GM23338 (cell line): ENCODE measurements at regions not wholly inside any gene's neighbourhood (a gene's known extent, or its start where the extent isn't known, plus 50 kb on each side); places are given as distances from the start of the nearest gene placed in this dataset.

Experiments used
- ATAC-seq: fragments of 200-7000 bp; cut with Tn5 transposase; 3 replicates; pipeline ENCODE4 v1.9.1; 2020
- DNase-seq: peaks from one replicate; pipeline ENCODE4 v3.0.0-alpha.2; 2015; ENCODE audit warnings: low spot score
- H2AFZ ChIP-seq: fragments of 200-600 bp; sonication (generic); 2 replicates; pipeline ENCODE4 v1.8.0; 2016; ENCODE audit warnings: antibody characterized with exemption, mild to moderate bottlenecking, moderate library complexity
- H3F3A ChIP-seq: fragments of 200-600 bp; sonication (generic); replicated peaks from 2 replicates; pipeline ENCODE4 v1.8.0; 2017; ENCODE audit warnings: antibody characterized with exemption, mixed run types, low read depth
- H3K27ac ChIP-seq: fragments of 200-600 bp; sonication (generic); 2 replicates; pipeline ENCODE4 v1.6.1; 2016; ENCODE audit warnings: low read depth
- H3K27me3 ChIP-seq: fragments of 200-600 bp; sonication (generic); 2 replicates; pipeline ENCODE4 v1.8.0; 2016; ENCODE audit warnings: mild to moderate bottlenecking, mixed run types, moderate library complexity; ENCODE audit not compliant: insufficient read depth
- H3K36me3 ChIP-seq: fragments of 200-600 bp; sonication (generic); 2 replicates; pipeline ENCODE4 v1.8.0; 2016; ENCODE audit warnings: mild to moderate bottlenecking; ENCODE audit not compliant: insufficient read depth
- H3K4me1 ChIP-seq: fragments of 200-600 bp; sonication (generic); 2 replicates; pipeline ENCODE4 v1.8.0; 2016; ENCODE audit warnings: mild to moderate bottlenecking, moderate library complexity; ENCODE audit not compliant: insufficient read depth
- H3K4me2 ChIP-seq: fragments of 200-600 bp; sonication (generic); 2 replicates; pipeline ENCODE4 v1.7.1; 2017; ENCODE audit warnings: mixed run types
- H3K4me3 ChIP-seq: fragments of 200-600 bp; sonication (generic); 2 replicates; pipeline ENCODE4 v1.6.1; 2016; ENCODE audit warnings: mixed run types
- H3K79me2 ChIP-seq: fragments of 200-600 bp; sonication (generic); replicated peaks from 2 replicates; pipeline ENCODE4 v1.8.0; 2017; ENCODE audit warnings: mild to moderate bottlenecking; ENCODE audit not compliant: insufficient read depth
- H3K9me2 ChIP-seq: fragments of 200-600 bp; sonication (generic); 2 replicates; pipeline ENCODE4 v1.8.0; 2017; ENCODE audit not compliant: insufficient read depth
- H4K20me1 ChIP-seq: fragments of 200-600 bp; sonication (generic); replicated peaks from 2 replicates; pipeline ENCODE4 v1.8.0; 2017; ENCODE audit warnings: mild to moderate bottlenecking; ENCODE audit not compliant: insufficient read depth
- H3K27ac Mint-ChIP-seq: 2 replicates; pipeline ENCODE4 v1.8.0; 2020; ENCODE audit warnings: inconsistent platforms, mild to moderate bottlenecking, moderate library complexity, mixed read lengths
- H3K27me3 Mint-ChIP-seq: 3 replicates; pipeline ENCODE4 v1.8.0; 2022; ENCODE audit warnings: low read depth, mild to moderate bottlenecking, moderate library complexity, mixed read lengths, inconsistent platforms; ENCODE audit not compliant: insufficient read depth, poor library complexity
- H3K36me3 Mint-ChIP-seq: 3 replicates; pipeline ENCODE4 v1.8.0; 2021; ENCODE audit warnings: low read depth, mild to moderate bottlenecking, inconsistent platforms, moderate library complexity, mixed read lengths
- H3K4me1 Mint-ChIP-seq: 3 replicates; pipeline ENCODE4 v1.8.0; 2020; ENCODE audit warnings: mild to moderate bottlenecking, inconsistent platforms, mixed read lengths
- H3K4me3 Mint-ChIP-seq: 3 replicates; pipeline ENCODE4 v1.8.0; 2021; ENCODE audit warnings: moderate library complexity, mild to moderate bottlenecking, inconsistent platforms, mixed read lengths
- H3K9me3 Mint-ChIP-seq: 3 replicates; pipeline ENCODE4 v1.8.0; 2020; ENCODE audit warnings: moderate library complexity, mild to moderate bottlenecking, inconsistent platforms, mixed read lengths
- CREB1 ChIP-seq: fragments of 250-450 bp; sonication (Bioruptor Pico); IDR thresholded peaks from 2 replicates; pipeline ENCODE4 v1.5.0; 2020; ENCODE audit warnings: low read depth, mild to moderate bottlenecking, moderate library complexity
- CTCF ChIP-seq, 2 experiments: fragments of 200-600 bp in 1 of 2; sonication (generic) in 1 of 2; conservative IDR thresholded peaks; 2 replicates each; pipeline versions ENCODE4 v1.5.1 to v1.6.1; 2016 to 2017; ENCODE audit warnings: antibody characterized with exemption in 2 of 2, low read depth in 2 of 2, mild to moderate bottlenecking in 2 of 2, moderate library complexity in 1 of 2
- EZH2phosphoT487 ChIP-seq: fragments of 200-600 bp; sonication (generic); IDR thresholded peaks from one replicate; pipeline ENCODE4 v1.8.1; 2018; ENCODE audit warnings: antibody characterized with exemption; ENCODE audit not compliant: unreplicated experiment
- JUNB ChIP-seq: IDR thresholded peaks from one replicate; pipeline ENCODE4 v1.6.1; 2016; ENCODE audit warnings: antibody characterized with exemption; ENCODE audit not compliant: unreplicated experiment
- POLR2AphosphoS5 ChIP-seq: IDR thresholded peaks from 2 replicates; pipeline ENCODE4 v1.6.1; 2016; ENCODE audit warnings: antibody characterized with exemption, low read depth
- REST ChIP-seq: IDR thresholded peaks from one replicate; pipeline ENCODE4 v1.6.1; 2018; ENCODE audit warnings: antibody characterized with exemption; ENCODE audit not compliant: unreplicated experiment
- STAT1 ChIP-seq: IDR thresholded peaks from one replicate; pipeline ENCODE4 v1.6.1; 2016; ENCODE audit warnings: antibody characterized with exemption; ENCODE audit not compliant: unreplicated experiment
- ZNF114 ChIP-seq: fragments of 250-450 bp; sonication (Bioruptor Pico); IDR thresholded peaks from 2 replicates; pipeline ENCODE4 v1.5.0; 2020; ENCODE audit warnings: mild to moderate bottlenecking, moderate library complexity
- ZNF331 ChIP-seq: fragments of 250-450 bp; sonication (Bioruptor Pico); IDR thresholded peaks from 2 replicates; pipeline ENCODE4 v1.5.0; 2020; ENCODE audit warnings: low read depth, mild to moderate bottlenecking, moderate library complexity
- TF ChIP-seq, protein P1 (sequence below): IDR thresholded peaks from 2 replicates; pipeline ENCODE4 v1.6.1; 2016; ENCODE audit warnings: antibody characterized with exemption

DNA sequence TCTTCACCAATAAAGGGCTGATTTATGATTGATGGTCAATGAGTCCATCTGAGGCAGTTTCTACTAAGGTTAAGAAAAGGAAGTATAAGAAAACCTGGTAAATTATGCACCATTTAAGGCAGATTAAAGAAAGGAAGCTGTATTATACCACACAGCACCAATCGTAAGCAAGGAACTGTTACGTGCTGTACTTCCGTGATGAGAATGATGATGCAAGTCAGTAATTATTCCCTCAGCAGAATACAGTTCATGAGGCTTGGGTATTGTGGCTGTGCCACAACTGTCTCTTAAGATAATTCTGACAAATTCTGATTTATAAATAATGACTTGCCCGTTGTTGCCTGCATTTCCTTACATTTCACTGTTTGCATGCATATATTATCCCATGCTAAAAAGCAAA is 699.0 kb downstream of the HDGFL1 start (continued):
- TF ChIP-seq ZNF114 (CRISPR knock-in tag) (no peak), EZH2phosphoT487 (no peak), CTCF (conservative IDR thresholded peaks at IDR 0.05; ENCODE audit: low read depth in 2 of 2) (no peak)

- Histone ChIP-seq H3K79me2 (no peaks in the 10 kb centered on the region), H3K4me1 (no peaks in the 10 kb centered on the region), H3K4me3 (no peak overlapping the region), H2AFZ (no peak overlapping the region), H3F3A (no peaks in the 10 kb centered on the region), H4K20me1 (no peaks in the 10 kb centered on the region), H3K36me3 (no peaks in the 10 kb centered on the region), H3K4me2 (no peak overlapping the region), H3K9me2 (no peaks in the 10 kb centered on the region), H3K27ac (no peak overlapping the region), H3K27me3 (no peaks in the 10 kb centered on the region)
- no peak for TF ChIP-seq ZNF331 (CRISPR knock-in tag)
- Mint-ChIP-seq H3K27ac (no peak overlapping the region), H3K9me3 (peaks cover 1% of the 10 kb centered on the region; the same call in 1 of the 3 replicates), H3K4me1 (no peaks in the 10 kb centered on the region), H3K36me3 (no peaks in the 10 kb centered on the region), H3K27me3 (no peaks in the 10 kb centered on the region), H3K4me3 (no peak overlapping the region)
- no peak for DNase-seq
- ATAC-seq: no peak
Measured at GRCh38 chr6:23269436-23269835, 700.1 kb downstream of the HDGFL1 start.

GRCh38 chr6:23272536-23272935 is 703.2 kb downstream of the HDGFL1 start:
- no peak overlapping the region for H3K27ac Mint-ChIP-seq
- ATAC-seq (no peak), DNase-seq (no peak)
- H3K4me1 ChIP-seq: no peaks in the 10 kb centered on the region
- H3K79me2 ChIP-seq: no peaks in the 10 kb centered on the region
- H3K36me3 Mint-ChIP-seq: no peaks in the 10 kb centered on the region
- H3K4me2 ChIP-seq: no peak overlapping the region
- no peaks in the 10 kb centered on the region for H3F3A ChIP-seq
- no peak overlapping the region for H2AFZ ChIP-seq
- H3K27ac ChIP-seq: no peak overlapping the region
- H3K4me3 ChIP-seq: no peak overlapping the region
- H3K36me3 ChIP-seq: no peaks in the 10 kb centered on the region
- H3K27me3 ChIP-seq: no peaks in the 10 kb centered on the region
- no peak overlapping the region for H3K4me3 Mint-ChIP-seq
- no peaks in the 10 kb centered on the region for H3K9me3 Mint-ChIP-seq
- H3K27me3 Mint-ChIP-seq: no peaks in the 10 kb centered on the region
- H3K4me1 Mint-ChIP-seq: no peaks in the 10 kb centered on the region
- no peaks in the 10 kb centered on the region for H4K20me1 ChIP-seq
- H3K9me2 ChIP-seq: no peaks in the 10 kb centered on the region
- TF ChIP-seq, protein P1, sequence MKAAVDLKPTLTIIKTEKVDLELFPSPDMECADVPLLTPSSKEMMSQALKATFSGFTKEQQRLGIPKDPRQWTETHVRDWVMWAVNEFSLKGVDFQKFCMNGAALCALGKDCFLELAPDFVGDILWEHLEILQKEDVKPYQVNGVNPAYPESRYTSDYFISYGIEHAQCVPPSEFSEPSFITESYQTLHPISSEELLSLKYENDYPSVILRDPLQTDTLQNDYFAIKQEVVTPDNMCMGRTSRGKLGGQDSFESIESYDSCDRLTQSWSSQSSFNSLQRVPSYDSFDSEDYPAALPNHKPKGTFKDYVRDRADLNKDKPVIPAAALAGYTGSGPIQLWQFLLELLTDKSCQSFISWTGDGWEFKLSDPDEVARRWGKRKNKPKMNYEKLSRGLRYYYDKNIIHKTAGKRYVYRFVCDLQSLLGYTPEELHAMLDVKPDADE: no peak
- TF ChIP-seq ZNF114 (CRISPR knock-in tag) (no peak), EZH2phosphoT487 (no peak), CREB1 (no peak), STAT1 (no peak), POLR2AphosphoS5 (no peak), REST (no peak), JUNB (no peak)
